IMR-90 (cell line): ENCODE measurements at regions not wholly inside any gene's neighbourhood (a gene's known extent, or its start where the extent isn't known, plus 50 kb on each side); places are given as distances from the start of the nearest gene placed in this dataset.

Experiments
- ATAC-seq: fragments of 200-7000 bp; cut with Tn5 transposase; 2 replicates; pipeline ENCODE4 v1.9.1; 2020; ENCODE audit warnings: low read depth, mild to moderate bottlenecking, moderate library complexity
- BruUV-seq: library from RNA; stranded (reverse); fragments of 400-500 nt; replicated peaks from 2 replicates; lab custom pipeline; 2021; lab: Mats Ljungman, UMichigan
- CTCF ChIA-PET: fragments of 300-600 bp; formaldehyde crosslinking; extraction: SDS; loops from one replicate; lab custom pipeline; 2021; ENCODE audit warnings: antibody characterized with exemption; lab: Yijun Ruan, JAX
- POLR2A ChIA-PET: fragments of 300-600 bp; sonication (Branson Sonifier 250); formaldehyde crosslinking; loops from one replicate; lab custom pipeline; 2022; ENCODE audit warnings: antibody characterized with exemption; ENCODE audit not compliant: unreplicated experiment; lab: Charles Lee
- DNase-seq: peaks from one replicate; pipeline ENCODE4 v3.0.0; 2013
- H2AFZ ChIP-seq: replicated peaks from 2 replicates; pipeline ENCODE3; 2013; ENCODE audit warnings: low read length, mild to moderate bottlenecking; ENCODE audit not compliant: poor library complexity
- H2AK5ac ChIP-seq: 2 replicates; pipeline ENCODE4 v1.6.1; 2013; ENCODE audit warnings: low read depth, low read length, inconsistent platforms
- H2AK9ac ChIP-seq: replicated peaks from 2 replicates; pipeline ENCODE3; 2013; ENCODE audit warnings: mild to moderate bottlenecking, low read depth, low read length, moderate library complexity; ENCODE audit not compliant: poor library complexity
- H2BK120ac ChIP-seq: 2 replicates; pipeline ENCODE4 v1.6.1; 2013; ENCODE audit warnings: low read depth, low read length, inconsistent platforms
- H2BK15ac ChIP-seq: 3 replicates; pipeline ENCODE4 v1.6.1; 2013; ENCODE audit warnings: low read depth, low read length, inconsistent platforms
- H2BK20ac ChIP-seq: 2 replicates; pipeline ENCODE4 v1.6.1; 2013; ENCODE audit warnings: low read depth, mild to moderate bottlenecking, inconsistent platforms, low read length, moderate library complexity
- H2BK5ac ChIP-seq: 2 replicates; pipeline ENCODE4 v1.6.1; 2013; ENCODE audit warnings: mild to moderate bottlenecking, low read depth, low read length, inconsistent platforms; ENCODE audit not compliant: poor library complexity, severe bottlenecking
- H3K14ac ChIP-seq: replicated peaks from 2 replicates; pipeline ENCODE4 v1.6.1; 2013; ENCODE audit warnings: low read depth, low read length, inconsistent platforms
- H3K18ac ChIP-seq: 2 replicates; pipeline ENCODE4 v1.6.1; 2013; ENCODE audit warnings: low read depth, low read length, control low read depth
- H3K23ac ChIP-seq: 2 replicates; pipeline ENCODE4 v1.6.1; 2013; ENCODE audit warnings: low read depth, low read length, inconsistent platforms
- H3K27ac ChIP-seq: 2 replicates; pipeline ENCODE4 v1.5.1; 2013; ENCODE audit warnings: mild to moderate bottlenecking, control low read depth, low read length; ENCODE audit not compliant: insufficient read depth
- H3K27me3 ChIP-seq: 2 replicates; pipeline ENCODE4 v1.6.1; 2013; ENCODE audit warnings: low read length; ENCODE audit not compliant: control insufficient read depth, insufficient read depth
- H3K36me3 ChIP-seq: 2 replicates; pipeline ENCODE4 v1.6.1; 2013; ENCODE audit warnings: low read length, mixed read lengths; ENCODE audit not compliant: control insufficient read depth, insufficient read depth
- H3K4ac ChIP-seq: 2 replicates; pipeline ENCODE4 v1.6.1; 2013; ENCODE audit warnings: low read depth, low read length, inconsistent platforms
- H3K4me1 ChIP-seq: 2 replicates; pipeline ENCODE4 v1.6.1; 2013; ENCODE audit warnings: low read length, mixed read lengths; ENCODE audit not compliant: control insufficient read depth, insufficient read depth
- H3K4me2 ChIP-seq: 2 replicates; pipeline ENCODE4 v1.6.1; 2013; ENCODE audit warnings: low read depth, mild to moderate bottlenecking, control low read depth, low read length, moderate library complexity
- H3K4me3 ChIP-seq: 2 replicates; pipeline ENCODE4 v1.5.1; 2013; ENCODE audit warnings: low read depth, mild to moderate bottlenecking, control low read depth, low read length, moderate library complexity; ENCODE audit not compliant: insufficient read depth
- H3K56ac ChIP-seq: 2 replicates; pipeline ENCODE4 v1.6.1; 2013; ENCODE audit warnings: low read length, inconsistent platforms; ENCODE audit not compliant: insufficient read depth; ENCODE audit errors: extremely low read depth
- H3K79me1 ChIP-seq, 2 experiments: 2 replicates each; pipeline ENCODE4 v1.6.1; 2013; ENCODE audit warnings: low read length in 2 of 2, inconsistent platforms in 1 of 2, low read depth in 1 of 2
- H3K9ac ChIP-seq: 2 replicates; pipeline ENCODE4 v1.6.1; 2013; ENCODE audit warnings: low read depth, low read length, control low read depth
- H3K9me1 ChIP-seq: 2 replicates; pipeline ENCODE4 v1.6.1; 2013; ENCODE audit warnings: low read length, inconsistent platforms; ENCODE audit not compliant: insufficient read depth
- H3K9me3 ChIP-seq: 2 replicates; pipeline ENCODE4 v1.6.1; 2013; ENCODE audit warnings: low read length; ENCODE audit not compliant: control insufficient read depth, insufficient read depth
- H4K20me1 ChIP-seq: 2 replicates; pipeline ENCODE4 v1.6.1; 2013; ENCODE audit warnings: low read length, inconsistent platforms; ENCODE audit not compliant: insufficient read depth
- H4K5ac ChIP-seq: 2 replicates; pipeline ENCODE4 v1.6.1; 2013; ENCODE audit warnings: mild to moderate bottlenecking, low read depth, low read length, control low read depth
- H4K8ac ChIP-seq, 2 experiments: 2 replicates each; pipeline ENCODE4 v1.6.1; 2013; ENCODE audit warnings: low read depth in 2 of 2, low read length in 2 of 2, control low read depth in 1 of 2, inconsistent platforms in 1 of 2
- H4K91ac ChIP-seq: 2 replicates; pipeline ENCODE4 v1.6.1; 2013; ENCODE audit warnings: low read depth, low read length, inconsistent platforms; ENCODE audit not compliant: insufficient read depth
- BHLHE40 ChIP-seq: fragments of 150-350 bp; IDR thresholded peaks from 2 replicates; pipeline ENCODE4 v1.6.1; 2016; ENCODE audit warnings: mild to moderate bottlenecking, low read depth, low read length
- CEBPB ChIP-seq: IDR thresholded peaks from 2 replicates; pipeline ENCODE4 v1.6.1; 2012; ENCODE audit warnings: low read depth, low read length, improper control_type of control experiment
- CHD1 ChIP-seq: IDR thresholded peaks from 2 replicates; pipeline ENCODE4 v1.6.1; 2012; ENCODE audit warnings: low read depth, low read length, improper control_type of control experiment
- FOS ChIP-seq: fragments of 150-350 bp; IDR thresholded peaks from 2 replicates; pipeline ENCODE4 v1.6.1; 2016; ENCODE audit warnings: low read depth, low read length
- MAFK ChIP-seq: IDR thresholded peaks from 2 replicates; pipeline ENCODE4 v1.6.1; 2012; ENCODE audit warnings: low read depth, low read length, improper control_type of control experiment
- MAZ ChIP-seq: IDR thresholded peaks from 2 replicates; pipeline ENCODE4 v1.6.1; 2012; ENCODE audit warnings: low read depth, mild to moderate bottlenecking, low read length, improper control_type of control experiment, moderate library complexity, borderline replicate concordance
- MXI1 ChIP-seq: IDR thresholded peaks from 2 replicates; pipeline ENCODE4 v1.6.1; 2012; ENCODE audit warnings: low read depth, mild to moderate bottlenecking, low read length, moderate library complexity, borderline replicate concordance
- NFE2L2 ChIP-seq: fragments of 150-350 bp; IDR thresholded peaks from 2 replicates; pipeline ENCODE4 v1.6.1; 2016; ENCODE audit warnings: low read depth, mild to moderate bottlenecking, low read length
- RAD21 ChIP-seq: IDR thresholded peaks from 2 replicates; pipeline ENCODE4 v1.6.1; 2012; ENCODE audit warnings: low read length, improper control_type of control experiment
- RCOR1 ChIP-seq: IDR thresholded peaks from 2 replicates; pipeline ENCODE4 v1.6.1; 2012; ENCODE audit warnings: mild to moderate bottlenecking, low read length, improper control_type of control experiment; ENCODE audit not compliant: insufficient replicate concordance
- RFX5 ChIP-seq: IDR thresholded peaks from 2 replicates; pipeline ENCODE4 v1.8.0; 2012; ENCODE audit warnings: low read depth, mild to moderate bottlenecking, low read length, moderate library complexity
- USF2 ChIP-seq: fragments of 150-350 bp; IDR thresholded peaks from 2 replicates; pipeline ENCODE4 v1.6.1; 2017; ENCODE audit warnings: mild to moderate bottlenecking, antibody characterized with exemption, low read length, low read depth
- WGBS, 2 experiments: methylation state at CpG; one replicate each; pipeline versions ENCODE4 v1.1.5 to v1.1.7; 2013; ENCODE audit warnings: missing lambda C conversion rate in 2 of 2; ENCODE audit not compliant: insufficient read length in 1 of 2; ENCODE audit errors: extremely low coverage in 2 of 2; 5-methylcytosine and 5-hydroxymethylcytosine counted together
- dilution Hi-C: fragments of 300-500 bp; cut with HindIII; formaldehyde crosslinking; loops from one replicate; pipeline ENCODE4 v1.14.3; 2018; ENCODE audit warnings: low sequenced_read_pairs; ENCODE audit not compliant: unreplicated experiment
- in situ Hi-C: fragments of 300-500 bp; cut with MboI; formaldehyde crosslinking; loops from 3 replicates; pipeline ENCODE4 v1.14.3; 2019; ENCODE audit warnings: low sequenced_read_pairs, inconsistent platforms, mixed read lengths
- intact Hi-C: fragments of 100-400 bp; cut with micrococcal nuclease; formaldehyde crosslinking; loops from 2 replicates; pipeline ENCODE4 v1.10.0; 2022

- Histone ChIP-seq H3K4me1 (no peaks in the 10 kb centered on the region), H4K5ac (no peak overlapping the region), H4K20me1 (no peaks in the 10 kb centered on the region), H3K23ac (no peak overlapping the region), H4K91ac (no peak overlapping the region), H2BK15ac (no peak overlapping the region), H2BK5ac (no peak overlapping the region), H3K79me1 (no peaks in the 10 kb centered on the region), H2AK9ac (no peak overlapping the region), H3K36me3 (no peaks in the 10 kb centered on the region), H3K56ac (no peak overlapping the region), H3K4ac (no peak overlapping the region), H3K9ac (no peak overlapping the region), H3K14ac (no peak overlapping the region), H3K18ac (no peak overlapping the region), H3K4me3 (no peak overlapping the region), H3K27ac (no peak overlapping the region), H4K8ac (no peak overlapping the region), H2AK5ac (no peak overlapping the region), H2BK20ac (no peak overlapping the region), H3K9me3 (no peaks in the 10 kb centered on the region), H3K27me3 (no peaks in the 10 kb centered on the region), H3K4me2 (no peak overlapping the region), H2AFZ (no peak overlapping the region), H3K9me1 (no peaks in the 10 kb centered on the region), H2BK120ac (no peak overlapping the region)
- ATAC-seq (no peak), DNase-seq (no peak)
- in situ Hi-C loops = no loop called here
- no CpG with 5 or more reads among the region's 5 CpGs for WGBS, 2 experiments
- ChIA-PET CTCF (no interaction called here), POLR2A (no interaction called here)
- BruUV-seq = no TSS peak
- intact Hi-C loops = no loop called here
- dilution Hi-C loops = no loop called here
- TF ChIP-seq RFX5 = no peak
- no peak for TF ChIP-seq MAFK
- no peak for TF ChIP-seq CHD1
- TF ChIP-seq MAZ = no peak
- TF ChIP-seq RCOR1 = no peak
- no peak for TF ChIP-seq MXI1
- TF ChIP-seq FOS = no peak
- TF ChIP-seq CEBPB = no peak
- TF ChIP-seq NFE2L2 = no peak
- TF ChIP-seq BHLHE40 = no peak
- no peak for TF ChIP-seq USF2
- no peak for TF ChIP-seq RAD21
Measured at GRCh38 chr16:54475019-54475601, 188.5 kb upstream of the IRX3 start.
